ENCODE measurements at regions not wholly inside any gene's neighbourhood (a gene's known extent, or its start where the extent isn't known, plus 50 kb on each side); places are given as distances from the start of the nearest gene placed in this dataset.

DNA sequence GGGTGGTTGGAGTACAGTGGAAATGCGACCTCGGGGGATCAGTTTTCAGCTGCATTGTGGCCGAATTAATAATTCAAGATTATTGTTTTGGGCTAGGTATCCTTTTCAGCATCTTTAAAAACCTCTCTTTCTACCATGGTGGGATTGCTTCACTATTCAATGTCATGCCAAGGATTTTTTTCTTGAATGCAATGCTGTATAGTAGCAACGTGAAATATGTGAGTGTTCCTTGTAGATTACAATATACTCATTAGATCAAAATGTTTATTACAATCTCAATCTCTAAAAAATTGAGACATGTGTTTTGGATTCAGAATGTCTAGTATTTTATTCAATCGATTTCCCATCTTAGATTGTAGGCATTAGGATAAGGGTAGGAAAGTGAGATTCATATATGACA, 586.5 kb upstream of the TBL1XR1 start:
- intact Hi-C loops (cut with micrococcal nuclease) = no loop called here
- H4K20me1 ChIP-seq (replicated peaks; ENCODE audit: control insufficient read depth, extremely low read depth, insufficient read depth, low read length) = no peaks in the 10 kb centered on the region
- FAIRE-seq = no peak

More for the DNA sequence above, 586.5 kb upstream of the TBL1XR1 start:
- H3K36me3 ChIP-seq (ENCODE audit: control insufficient read depth in 2 of 2, extremely low read depth in 1 of 2, insufficient read depth in 2 of 2, low read length in 2 of 2) = no peaks in the 10 kb centered on the region
- dilution Hi-C loops (cut with MboI; ENCODE audit: extremely low pct_ligation_motif_present, low sequenced_read_pairs) = no loop called here
- no peaks in the 10 kb centered on the region for H3K9me1 ChIP-seq (replicated peaks; ENCODE audit: control insufficient read depth, extremely low read depth, insufficient read depth, low read length)
- no peaks in the 10 kb centered on the region for H3K27me3 ChIP-seq (ENCODE audit: control insufficient read depth in 2 of 2, insufficient read depth in 2 of 2, low read length in 2 of 2)
- H3K27ac ChIP-seq (ENCODE audit: insufficient read depth, low read depth, low read length) = no peak overlapping the region
- H3K4me1 ChIP-seq (ENCODE audit: control insufficient read depth, extremely low read depth, insufficient read depth, low read length) = peaks cover 3% of the 10 kb centered on the region
- H3K4me3 ChIP-seq (replicated peaks in 1 of 3; ENCODE audit: insufficient read depth in 1 of 3, low read depth in 1 of 3, low read length in 3 of 3) = no peak overlapping the region
- BruUV-seq (replicated peaks) = no TSS peak
- H3K79me2 ChIP-seq (ENCODE audit: control insufficient read depth, insufficient read depth, low read length) = no peaks in the 10 kb centered on the region
- no peak overlapping the region for H3K4me2 ChIP-seq (ENCODE audit: insufficient read depth, low read length)
- no peaks in the 10 kb centered on the region for H3K9me3 ChIP-seq (replicated peaks; ENCODE audit: control insufficient read depth, insufficient read depth, low read length)
- no peak overlapping the region for H2AFZ ChIP-seq (ENCODE audit: low read depth, low read length)
- no peak for DNase-seq (ENCODE audit: low read depth, low spot score)
- TF ChIP-seq JUN (IDR thresholded peaks at IDR 0.05; ENCODE audit: borderline replicate concordance, insufficient read depth, insufficient read length, low read depth) (no peak), POLR2AphosphoS5 (IDR thresholded peaks at IDR 0.05; ENCODE audit: insufficient read depth, low read depth, low read length) (no peak), FOS (IDR thresholded peaks at IDR 0.05; ENCODE audit: borderline replicate concordance, insufficient read depth, low read length) (no peak), GATA2 (IDR thresholded peaks at IDR 0.05; ENCODE audit: insufficient read depth, insufficient read length, low read depth, low read length) (no peak), POLR2A (IDR thresholded peaks at IDR 0.05; ENCODE audit: low read depth, low read length) (no peak), EZH2 (IDR thresholded peaks at IDR 0.05; ENCODE audit: borderline replicate concordance, low read depth, low read length, severe bottlenecking) (no peak), MYC (IDR thresholded peaks at IDR 0.05; ENCODE audit: low read depth, low read length) (no peak)
- TF ChIP-seq, protein P1, sequence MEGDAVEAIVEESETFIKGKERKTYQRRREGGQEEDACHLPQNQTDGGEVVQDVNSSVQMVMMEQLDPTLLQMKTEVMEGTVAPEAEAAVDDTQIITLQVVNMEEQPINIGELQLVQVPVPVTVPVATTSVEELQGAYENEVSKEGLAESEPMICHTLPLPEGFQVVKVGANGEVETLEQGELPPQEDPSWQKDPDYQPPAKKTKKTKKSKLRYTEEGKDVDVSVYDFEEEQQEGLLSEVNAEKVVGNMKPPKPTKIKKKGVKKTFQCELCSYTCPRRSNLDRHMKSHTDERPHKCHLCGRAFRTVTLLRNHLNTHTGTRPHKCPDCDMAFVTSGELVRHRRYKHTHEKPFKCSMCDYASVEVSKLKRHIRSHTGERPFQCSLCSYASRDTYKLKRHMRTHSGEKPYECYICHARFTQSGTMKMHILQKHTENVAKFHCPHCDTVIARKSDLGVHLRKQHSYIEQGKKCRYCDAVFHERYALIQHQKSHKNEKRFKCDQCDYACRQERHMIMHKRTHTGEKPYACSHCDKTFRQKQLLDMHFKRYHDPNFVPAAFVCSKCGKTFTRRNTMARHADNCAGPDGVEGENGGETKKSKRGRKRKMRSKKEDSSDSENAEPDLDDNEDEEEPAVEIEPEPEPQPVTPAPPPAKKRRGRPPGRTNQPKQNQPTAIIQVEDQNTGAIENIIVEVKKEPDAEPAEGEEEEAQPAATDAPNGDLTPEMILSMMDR (IDR thresholded peaks at IDR 0.05; ENCODE audit: extremely low read depth in 1 of 2, insufficient read depth in 1 of 2, low read depth in 1 of 2, low read length in 2 of 2) = no peak
- TF ChIP-seq, protein P2, sequence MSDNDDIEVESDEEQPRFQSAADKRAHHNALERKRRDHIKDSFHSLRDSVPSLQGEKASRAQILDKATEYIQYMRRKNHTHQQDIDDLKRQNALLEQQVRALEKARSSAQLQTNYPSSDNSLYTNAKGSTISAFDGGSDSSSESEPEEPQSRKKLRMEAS (IDR thresholded peaks at IDR 0.05; ENCODE audit: insufficient read depth, insufficient read length) = no peak
- CTCF ChIA-PET = no interaction called here
- POLR2A ChIA-PET = no interaction called here
- no peak overlapping the region for H3K9ac ChIP-seq (replicated peaks; ENCODE audit: extremely low read depth, insufficient read depth, low read length)
